SJSA1 (cell line): ENCODE measurements at regions not wholly inside any gene's neighbourhood (a gene's known extent, or its start where the extent isn't known, plus 50 kb on each side); places are given as distances from the start of the nearest gene placed in this dataset.
"Not testable (repeated sequence)": the region's sequence is repeated elsewhere in the genome, so short reads cannot be mapped to it uniquely, and the experiment has no call there.

Experiments used
- DNase-seq, 2 experiments: peaks; one replicate each; pipeline ENCODE4 v3.0.0-alpha.2; 2015 to 2020; ENCODE audit warnings: low spot score in 2 of 2, low read depth in 1 of 2
- H3K27ac ChIP-seq: fragments of 250-450 bp; sonication (Bioruptor Pico); 2 replicates; pipeline ENCODE4 v1.5.1; 2020; ENCODE audit warnings: mild to moderate bottlenecking, moderate library complexity
- H3K27me3 ChIP-seq: fragments of 250-450 bp; sonication (Bioruptor Pico); replicated peaks from 2 replicates; pipeline ENCODE4 v1.5.1; 2020; ENCODE audit warnings: mild to moderate bottlenecking, moderate library complexity
- H3K36me3 ChIP-seq: fragments of 250-450 bp; sonication (Bioruptor Pico); 2 replicates; pipeline ENCODE4 v1.5.1; 2020; ENCODE audit warnings: mild to moderate bottlenecking
- H3K4me1 ChIP-seq: fragments of 250-450 bp; sonication (Bioruptor Pico); replicated peaks from 2 replicates; pipeline ENCODE4 v1.6.1; 2021; ENCODE audit warnings: mild to moderate bottlenecking
- H3K4me3 ChIP-seq: fragments of 250-450 bp; sonication (Bioruptor Pico); 2 replicates; pipeline ENCODE4 v1.5.1; 2020; ENCODE audit warnings: mild to moderate bottlenecking
- H3K9me3 ChIP-seq: fragments of 250-450 bp; sonication (Bioruptor Pico); replicated peaks from 2 replicates; pipeline ENCODE4 v1.5.1; 2020; ENCODE audit warnings: mild to moderate bottlenecking

DNA sequence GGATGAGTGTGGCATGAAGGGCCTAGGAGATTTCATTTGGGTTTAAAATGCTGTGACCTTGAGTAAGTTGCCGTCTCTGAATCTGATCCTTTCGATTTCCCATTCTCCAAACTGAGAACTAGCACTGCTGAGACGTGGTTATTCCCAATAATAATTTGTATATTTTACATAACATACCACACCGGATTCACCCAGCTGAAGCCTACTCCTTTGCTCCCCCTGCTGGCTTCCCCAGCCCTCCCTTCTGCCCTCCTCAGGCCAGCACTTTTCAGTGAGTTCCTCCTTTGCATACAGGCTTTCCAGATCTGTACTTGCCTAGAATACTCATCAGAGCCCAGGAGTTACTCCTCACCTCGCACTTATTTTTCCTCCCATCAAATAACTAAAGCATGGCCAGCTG, 255.1 kb downstream of the OR4F29 start:
- H3K27me3 ChIP-seq, H3K36me3 ChIP-seq, H3K4me3 ChIP-seq, H3K9me3 ChIP-seq, DNase-seq, H3K27ac ChIP-seq, H3K4me1 ChIP-seq: not testable (repeated sequence)

DNA sequence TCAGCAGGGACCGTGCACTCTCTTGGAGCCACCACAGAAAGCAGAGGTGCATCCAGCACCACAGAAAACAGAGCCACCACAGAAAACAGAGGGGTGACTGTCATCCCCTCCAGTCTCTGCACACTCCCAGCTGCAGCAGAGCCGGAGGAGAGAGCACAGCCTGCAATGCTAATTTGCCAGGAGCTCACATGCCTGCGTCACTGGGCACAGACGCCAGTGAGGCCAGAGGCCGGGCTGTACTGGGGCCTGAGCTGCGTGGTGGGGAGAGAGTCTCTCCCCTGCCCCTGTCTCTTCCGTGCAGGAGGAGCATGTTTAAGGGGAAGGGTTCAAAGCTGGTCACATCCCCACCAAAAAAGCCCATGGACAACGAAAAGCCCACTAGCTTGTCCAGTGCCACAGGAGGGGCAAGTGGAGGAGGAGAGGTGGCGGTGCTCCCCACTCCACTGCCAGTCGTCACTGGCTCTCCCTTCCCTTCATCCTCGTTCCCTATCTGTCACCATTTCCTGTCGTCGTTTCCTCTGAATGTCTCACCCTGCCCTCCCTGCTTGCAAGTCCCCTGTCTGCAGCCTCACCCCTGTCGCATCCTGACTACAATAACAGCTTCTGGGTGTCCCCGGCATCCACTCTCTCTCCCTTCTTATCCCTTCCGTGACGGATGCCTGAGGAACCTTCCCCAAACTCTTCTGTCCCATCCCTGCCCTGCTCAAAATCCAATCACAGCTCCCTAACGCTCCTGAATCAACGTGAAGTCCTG, 260.0 kb downstream of the OR4F29 start:
- DNase-seq, H3K4me3 ChIP-seq, H3K9me3 ChIP-seq, H3K4me1 ChIP-seq, H3K36me3 ChIP-seq, H3K27me3 ChIP-seq, H3K27ac ChIP-seq: not testable (repeated sequence)

DNA sequence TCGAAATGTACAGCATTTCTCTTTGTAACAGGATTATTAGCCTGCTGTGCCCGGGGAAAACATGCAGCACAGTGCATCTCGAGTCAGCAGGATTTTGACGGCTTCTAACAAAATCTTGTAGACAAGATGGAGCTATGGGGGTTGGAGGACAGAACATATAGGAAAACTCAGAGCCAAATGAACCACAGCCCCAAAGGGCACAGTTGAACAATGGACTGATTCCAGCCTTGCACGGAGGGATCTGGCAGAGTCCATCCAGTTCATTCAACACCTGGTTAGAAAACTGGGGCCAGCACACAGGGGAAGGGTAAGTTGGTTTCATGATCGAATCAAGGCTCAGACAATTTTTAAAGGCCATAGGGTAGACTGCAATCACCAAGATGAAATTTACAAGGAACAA, 260.8 kb downstream of the OR4F29 start:
- DNase-seq, H3K36me3 ChIP-seq, H3K27ac ChIP-seq, H3K4me1 ChIP-seq, H3K27me3 ChIP-seq, H3K4me3 ChIP-seq, H3K9me3 ChIP-seq: not testable (repeated sequence)

DNA sequence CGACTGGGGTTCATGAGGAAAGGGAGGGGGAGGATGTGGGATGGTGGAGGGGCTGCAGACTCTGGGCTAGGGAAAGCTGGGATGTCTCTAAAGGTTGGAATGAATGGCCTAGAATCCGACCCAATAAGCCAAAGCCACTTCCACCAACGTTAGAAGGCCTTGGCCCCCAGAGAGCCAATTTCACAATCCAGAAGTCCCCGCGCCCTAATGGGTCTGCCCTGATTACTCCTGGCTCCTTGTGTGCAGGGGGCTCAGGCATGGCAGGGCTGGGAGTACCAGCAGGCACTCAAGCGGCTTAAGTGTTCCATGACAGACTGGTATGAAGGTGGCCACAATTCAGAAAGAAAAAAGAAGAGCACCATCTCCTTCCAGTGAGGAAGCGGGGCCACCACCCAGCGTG, 261.6 kb downstream of the OR4F29 start:
- not testable (repeated sequence) for H3K27me3 ChIP-seq, H3K4me1 ChIP-seq, DNase-seq, H3K27ac ChIP-seq, H3K36me3 ChIP-seq, H3K4me3 ChIP-seq, H3K9me3 ChIP-seq

DNA sequence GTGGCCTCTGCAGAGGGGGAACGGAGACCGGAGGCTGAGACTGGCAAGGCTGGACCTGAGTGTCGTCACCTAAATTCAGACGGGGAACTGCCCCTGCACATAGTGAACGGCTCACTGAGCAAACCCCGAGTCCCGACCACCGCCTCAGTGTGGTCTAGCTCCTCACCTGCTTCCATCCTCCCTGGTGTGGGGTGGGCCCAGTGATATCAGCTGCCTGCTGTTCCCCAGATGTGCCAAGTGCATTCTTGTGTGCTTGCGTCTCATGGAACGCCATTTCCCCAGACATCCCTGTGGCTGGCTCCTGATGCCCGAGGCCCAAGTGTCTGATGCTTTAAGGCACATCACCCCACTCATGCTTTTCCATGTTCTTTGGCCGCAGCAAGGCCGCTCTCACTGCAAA, 262.2 kb downstream of the OR4F29 start:
- H3K4me1 ChIP-seq, H3K9me3 ChIP-seq, H3K27ac ChIP-seq, H3K27me3 ChIP-seq, H3K4me3 ChIP-seq, H3K36me3 ChIP-seq, DNase-seq: not testable (repeated sequence)

DNA sequence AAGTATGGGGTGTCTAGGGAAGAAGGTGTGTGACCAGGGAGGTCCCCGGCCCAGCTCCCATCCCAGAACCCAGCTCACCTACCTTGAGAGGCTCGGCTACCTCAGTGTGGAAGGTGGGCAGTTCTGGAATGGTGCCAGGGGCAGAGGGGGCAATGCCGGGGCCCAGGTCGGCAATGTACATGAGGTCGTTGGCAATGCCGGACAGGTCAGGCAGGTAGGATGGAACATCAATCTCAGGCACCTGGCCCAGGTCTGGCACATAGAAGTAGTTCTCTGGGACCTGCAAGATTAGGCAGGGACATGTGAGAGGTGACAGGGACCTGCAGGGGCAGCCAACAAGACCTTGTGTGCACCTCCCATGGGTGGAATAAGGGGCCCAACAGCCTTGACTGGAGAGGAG, 264.2 kb downstream of the OR4F29 start:
- not testable (repeated sequence) for H3K4me1 ChIP-seq, H3K36me3 ChIP-seq, H3K9me3 ChIP-seq, DNase-seq, H3K27ac ChIP-seq, H3K27me3 ChIP-seq, H3K4me3 ChIP-seq

DNA sequence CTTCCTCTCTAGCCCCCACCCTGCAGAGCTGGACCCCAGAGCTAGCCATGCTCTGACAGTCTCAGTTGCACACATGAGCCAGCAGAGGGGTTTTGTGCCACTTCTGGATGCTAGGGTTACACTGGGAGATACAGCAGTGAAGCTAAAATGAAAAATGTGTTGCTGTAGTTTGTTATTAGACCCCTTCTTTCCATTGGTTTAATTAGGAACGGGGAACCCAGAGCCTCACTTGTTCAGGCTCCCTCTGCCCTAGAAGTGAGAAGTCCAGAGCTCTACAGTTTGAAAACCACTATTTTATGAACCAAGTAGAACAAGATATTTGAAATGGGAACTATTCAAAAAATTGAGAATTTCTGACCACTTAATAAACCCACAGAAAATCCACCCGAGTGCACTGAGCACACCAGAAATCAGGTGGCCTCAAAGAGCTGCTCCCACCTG, 264.8 kb downstream of the OR4F29 start:
- H3K36me3 ChIP-seq, H3K4me3 ChIP-seq, H3K9me3 ChIP-seq, H3K27me3 ChIP-seq, H3K27ac ChIP-seq, DNase-seq, H3K4me1 ChIP-seq: not testable (repeated sequence)

DNA sequence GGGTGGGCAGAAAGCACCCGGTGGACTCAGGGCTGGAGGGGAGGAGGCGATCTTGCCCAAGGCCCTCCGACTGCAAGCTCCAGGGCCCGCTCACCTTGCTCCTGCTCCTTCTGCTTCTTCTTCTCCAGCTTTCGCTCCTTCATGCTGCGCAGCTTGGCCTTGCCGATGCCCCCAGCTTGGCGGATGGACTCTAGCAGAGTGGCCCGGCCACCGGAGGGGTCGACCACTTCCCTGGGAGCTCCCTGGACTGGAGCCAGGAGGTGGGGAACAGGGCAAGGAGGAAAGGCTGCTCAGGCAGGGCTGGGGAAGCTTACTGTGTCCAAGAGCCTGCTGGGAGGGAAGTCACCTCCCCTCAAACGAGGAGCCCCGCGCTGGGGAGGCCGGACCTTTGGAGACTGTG, 265.3 kb downstream of the OR4F29 start:
- H3K27ac ChIP-seq, H3K9me3 ChIP-seq, DNase-seq, H3K36me3 ChIP-seq, H3K27me3 ChIP-seq, H3K4me3 ChIP-seq, H3K4me1 ChIP-seq: not testable (repeated sequence)

DNA sequence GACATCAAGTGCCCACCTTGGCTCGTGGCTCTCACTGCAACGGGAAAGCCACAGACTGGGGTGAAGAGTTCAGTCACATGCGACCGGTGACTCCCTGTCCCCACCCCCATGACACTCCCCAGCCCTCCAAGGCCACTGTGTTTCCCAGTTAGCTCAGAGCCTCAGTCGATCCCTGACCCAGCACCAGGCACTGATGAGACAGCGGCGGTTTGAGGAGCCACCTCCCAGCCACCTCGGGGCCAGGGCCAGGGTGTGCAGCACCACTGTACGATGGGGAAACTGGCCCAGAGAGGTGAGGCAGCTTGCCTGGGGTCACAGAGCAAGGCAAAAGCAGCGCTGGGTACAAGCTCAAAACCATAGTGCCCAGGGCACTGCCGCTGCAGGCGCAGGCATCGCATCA, 266.0 kb downstream of the OR4F29 start:
- not testable (repeated sequence) for DNase-seq, H3K9me3 ChIP-seq, H3K36me3 ChIP-seq, H3K27ac ChIP-seq, H3K4me3 ChIP-seq, H3K27me3 ChIP-seq, H3K4me1 ChIP-seq

DNA sequence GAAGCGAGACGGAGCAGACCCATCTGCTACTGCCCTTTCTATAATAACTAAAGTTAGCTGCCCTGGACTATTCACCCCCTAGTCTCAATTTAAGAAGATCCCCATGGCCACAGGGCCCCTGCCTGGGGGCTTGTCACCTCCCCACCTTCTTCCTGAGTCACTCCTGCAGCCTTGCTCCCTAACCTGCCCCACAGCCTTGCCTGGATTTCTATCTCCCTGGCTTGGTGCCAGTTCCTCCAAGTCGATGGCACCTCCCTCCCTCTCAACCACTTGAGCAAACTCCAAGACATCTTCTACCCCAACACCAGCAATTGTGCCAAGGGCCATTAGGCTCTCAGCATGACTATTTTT, 267.2 kb downstream of the OR4F29 start:
- H3K9me3 ChIP-seq, H3K4me3 ChIP-seq, H3K4me1 ChIP-seq, H3K36me3 ChIP-seq, H3K27me3 ChIP-seq, H3K27ac ChIP-seq, DNase-seq: not testable (repeated sequence)

DNA sequence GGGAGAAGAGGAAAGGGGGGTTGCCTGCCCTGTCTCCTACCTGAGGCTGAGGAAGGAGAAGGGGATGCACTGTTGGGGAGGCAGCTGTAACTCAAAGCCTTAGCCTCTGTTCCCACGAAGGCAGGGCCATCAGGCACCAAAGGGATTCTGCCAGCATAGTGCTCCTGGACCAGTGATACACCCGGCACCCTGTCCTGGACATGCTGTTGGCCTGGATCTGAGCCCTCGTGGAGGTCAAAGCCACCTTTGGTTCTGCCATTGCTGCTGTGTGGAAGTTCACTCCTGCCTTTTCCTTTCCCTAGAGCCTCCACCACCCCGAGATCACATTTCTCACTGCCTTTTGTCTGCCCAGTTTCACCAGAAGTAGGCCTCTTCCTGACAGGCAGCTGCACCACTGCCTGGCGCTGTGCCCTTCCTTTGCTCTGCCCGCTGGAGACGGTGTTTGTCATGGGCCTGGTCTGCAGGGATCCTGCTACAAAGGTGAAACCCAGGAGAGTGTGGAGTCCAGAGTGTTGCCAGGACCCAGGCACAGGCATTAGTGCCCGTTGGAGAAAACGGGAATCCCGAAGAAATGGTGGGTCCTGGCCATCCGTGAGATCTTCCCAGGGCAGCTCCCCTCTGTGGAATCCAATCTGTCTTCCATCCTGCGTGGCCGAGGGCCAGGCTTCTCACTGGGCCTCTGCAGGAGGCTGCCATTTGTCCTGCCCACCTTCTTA, 267.7 kb downstream of the OR4F29 start:
- not testable (repeated sequence) for H3K4me1 ChIP-seq, H3K4me3 ChIP-seq, H3K27me3 ChIP-seq, DNase-seq, H3K36me3 ChIP-seq, H3K27ac ChIP-seq, H3K9me3 ChIP-seq

DNA sequence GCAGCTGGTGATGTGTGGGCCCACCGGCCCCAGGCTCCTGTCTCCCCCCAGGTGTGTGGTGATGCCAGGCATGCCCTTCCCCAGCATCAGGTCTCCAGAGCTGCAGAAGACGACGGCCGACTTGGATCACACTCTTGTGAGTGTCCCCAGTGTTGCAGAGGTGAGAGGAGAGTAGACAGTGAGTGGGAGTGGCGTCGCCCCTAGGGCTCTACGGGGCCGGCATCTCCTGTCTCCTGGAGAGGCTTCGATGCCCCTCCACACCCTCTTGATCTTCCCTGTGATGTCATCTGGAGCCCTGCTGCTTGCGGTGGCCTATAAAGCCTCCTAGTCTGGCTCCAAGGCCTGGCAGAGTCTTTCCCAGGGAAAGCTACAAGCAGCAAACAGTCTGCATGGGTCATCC, 268.4 kb downstream of the OR4F29 start:
- DNase-seq, H3K9me3 ChIP-seq, H3K36me3 ChIP-seq, H3K4me3 ChIP-seq, H3K27me3 ChIP-seq, H3K4me1 ChIP-seq, H3K27ac ChIP-seq: not testable (repeated sequence)

DNA sequence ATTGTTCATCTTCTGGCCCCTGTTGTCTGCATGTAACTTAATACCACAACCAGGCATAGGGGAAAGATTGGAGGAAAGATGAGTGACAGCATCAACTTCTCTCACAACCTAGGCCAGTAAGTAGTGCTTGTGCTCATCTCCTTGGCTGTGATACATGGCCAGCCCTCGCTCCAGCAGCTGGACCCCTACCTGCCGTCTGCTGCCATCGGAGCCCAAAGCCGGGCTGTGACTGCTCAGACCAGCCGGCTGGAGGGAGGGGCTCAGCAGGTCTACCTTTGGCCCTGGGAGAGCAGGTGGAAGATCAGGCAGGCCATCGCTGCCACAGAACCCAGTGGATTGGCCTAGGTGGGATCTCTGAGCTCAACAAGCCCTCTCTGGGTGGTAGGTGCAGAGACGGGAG, 268.8 kb downstream of the OR4F29 start:
- H3K4me3 ChIP-seq, DNase-seq, H3K27me3 ChIP-seq, H3K27ac ChIP-seq, H3K9me3 ChIP-seq, H3K36me3 ChIP-seq, H3K4me1 ChIP-seq: not testable (repeated sequence)

DNA sequence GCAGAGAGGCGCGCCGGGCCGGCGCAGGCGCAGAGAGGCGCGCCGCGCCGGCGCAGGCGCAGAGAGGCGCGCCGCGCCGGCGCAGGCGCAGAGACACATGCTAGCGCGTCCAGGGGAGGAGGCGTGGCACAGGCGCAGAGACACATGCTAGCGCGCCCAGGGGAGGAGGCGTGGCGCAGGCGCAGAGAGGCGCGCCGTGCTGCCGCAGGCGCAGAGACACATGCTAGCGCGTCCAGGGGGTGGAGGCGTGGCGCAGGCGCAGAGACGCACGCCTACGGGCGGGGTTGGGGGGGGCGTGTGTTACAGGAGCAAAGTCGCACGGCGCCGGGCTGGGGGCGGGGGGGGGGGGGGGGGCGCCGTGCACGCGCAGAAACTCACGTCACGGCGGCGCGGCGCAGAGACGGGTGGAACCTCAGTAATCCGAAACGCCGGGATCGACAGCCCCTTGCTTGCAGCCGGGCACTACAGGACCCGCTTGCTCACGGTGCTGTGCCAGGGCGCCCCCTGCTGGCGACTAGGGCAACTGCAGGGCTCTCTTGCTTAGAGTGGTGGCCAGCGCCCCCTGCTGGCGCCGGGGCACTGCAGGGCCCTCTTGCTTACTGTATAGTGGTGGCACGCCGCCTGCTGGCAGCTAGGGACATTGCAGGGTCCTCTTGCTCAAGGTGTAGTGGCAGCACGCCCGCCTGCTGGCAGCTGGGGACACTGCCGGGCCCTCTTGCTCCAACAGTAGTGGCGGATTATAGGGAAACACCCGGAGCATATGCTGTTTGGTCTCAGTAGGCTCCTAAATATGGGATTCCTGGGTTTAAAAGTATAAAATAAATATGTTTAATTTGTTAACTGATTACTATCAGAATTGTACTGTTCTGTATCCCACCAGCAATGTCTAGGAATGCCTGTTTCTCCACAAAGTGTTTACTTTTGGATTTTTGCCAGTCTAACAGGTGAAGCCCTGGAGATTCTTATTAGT, 269.9 kb downstream of the OR4F29 start:
- not testable (repeated sequence) for H3K9me3 ChIP-seq, DNase-seq, H3K36me3 ChIP-seq, H3K27ac ChIP-seq, H3K4me3 ChIP-seq, H3K27me3 ChIP-seq, H3K4me1 ChIP-seq
